ENCODE measurements at regions not wholly inside any gene's neighbourhood (a gene's known extent, or its start where the extent isn't known, plus 50 kb on each side); places are given as distances from the start of the nearest gene placed in this dataset.

GRCh38 chr12:126509572-126509971, 1444.3 kb downstream of the AACS start:
- Histone ChIP-seq H3K23ac (ENCODE audit: insufficient read length) (no peak overlapping the region), H2AFZ (ENCODE audit: low read length) (no peak overlapping the region), H2BK20ac (ENCODE audit: low read length) (no peak overlapping the region), H2BK5ac (ENCODE audit: low read depth, low read length) (no peak overlapping the region), H3K79me2 (ENCODE audit: control insufficient read depth in 1 of 2, insufficient read depth in 2 of 2, low read length in 2 of 2) (no peaks in the 10 kb centered on the region), H3K18ac (ENCODE audit: extremely low read depth, low read length) (no peak overlapping the region), H3K9me3 (ENCODE audit: insufficient read depth in 2 of 2, low read depth in 1 of 2, low read length in 1 of 2) (no peaks in the 10 kb centered on the region), H3K27me3 (replicated peaks in 1 of 4; ENCODE audit: control insufficient read depth in 3 of 4, extremely low read depth in 1 of 4, insufficient read depth in 3 of 4, low read length in 3 of 4) (no peaks in the 10 kb centered on the region), H3K4me2 (ENCODE audit: insufficient read depth in 1 of 2, low read depth in 2 of 2, low read length in 2 of 2) (no peak overlapping the region), H4K5ac (ENCODE audit: insufficient read length, low read depth, low read length) (no peak overlapping the region), H4K20me1 (replicated peaks in 1 of 2; ENCODE audit: control insufficient read depth in 1 of 2, insufficient read depth in 2 of 2, low read length in 2 of 2) (no peaks in the 10 kb centered on the region), H3K14ac (ENCODE audit: insufficient read length) (no peak overlapping the region), H3K4ac (replicated peaks; ENCODE audit: insufficient read length, low read depth, low read length) (no peak overlapping the region), H3K79me1 (ENCODE audit: low read depth, low read length) (no peaks in the 10 kb centered on the region), H4K91ac (replicated peaks; ENCODE audit: insufficient read length, low read length) (no peak overlapping the region), H3K4me3 (ENCODE audit: extremely low read depth in 1 of 4, insufficient read depth in 2 of 4, low read depth in 3 of 4, low read length in 4 of 4) (no peak overlapping the region), H4K8ac (ENCODE audit: extremely low read depth, insufficient read depth, low read length) (no peak overlapping the region), H2BK15ac (ENCODE audit: low read length) (no peak overlapping the region), H2BK12ac (ENCODE audit: low read depth, low read length) (no peak overlapping the region), H2AK5ac (ENCODE audit: low read depth, low read length) (no peak overlapping the region), H3K36me3 (ENCODE audit: control insufficient read depth in 2 of 4, insufficient read depth in 4 of 4, low read length in 3 of 4) (no peaks in the 10 kb centered on the region), H3K9ac (replicated peaks in 1 of 4; ENCODE audit: extremely low read depth in 1 of 4, low read depth in 3 of 4, low read length in 3 of 4) (no peak overlapping the region), H3K4me1 (replicated peaks in 1 of 4; ENCODE audit: control insufficient read depth in 3 of 4, insufficient read depth in 4 of 4, low read length in 3 of 4) (no peaks in the 10 kb centered on the region), H3K27ac (ENCODE audit: low read depth, low read length) (no peak overlapping the region), H3K23me2 (ENCODE audit: low read depth, low read length) (no peaks in the 10 kb centered on the region), H2BK120ac (replicated peaks; ENCODE audit: low read depth, low read length) (no peak overlapping the region), H3K56ac (replicated peaks; ENCODE audit: insufficient read length, low read depth, low read length) (no peak overlapping the region)
- ChIA-PET CTCF (ENCODE audit: partially characterized antibody) (no interaction called here), POLR2A (ENCODE audit: partially characterized antibody) (no interaction called here)
- 73% methylated on average over 4 of the region's 4 CpGs; no CpG with 5 or more reads in 1 of the 2 experiments for WGBS, 2 experiments (ENCODE audit: extremely low coverage in 1 of 2, insufficient coverage in 1 of 2, insufficient read length in 1 of 2, insufficient replicate concordance in 2 of 2, low coverage in 1 of 2, low lambda C conversion rate in 2 of 2, missing lambda C conversion rate in 1 of 2)
- TF ChIP-seq TEAD4 (IDR thresholded peaks at IDR 0.05; ENCODE audit: low read depth, low read length), result no peak
- no peak for TF ChIP-seq SAP30 (IDR thresholded peaks at IDR 0.05; ENCODE audit: insufficient read depth, insufficient replicate concordance, low read length)
- no peak for TF ChIP-seq BCL11A (IDR thresholded peaks at IDR 0.05; ENCODE audit: low read depth in 2 of 2, low read length in 2 of 2)
- TF ChIP-seq TAF7 (optimal IDR thresholded peaks at IDR 0.05; ENCODE audit: borderline replicate concordance, low read depth, low read length), result no peak
- TF ChIP-seq RNF2 (IDR thresholded peaks at IDR 0.05; ENCODE audit: borderline replicate concordance, low read depth, low read length, missing control alignments, poor library complexity, severe bottlenecking), result no peak
- TF ChIP-seq CTCF (IDR thresholded peaks at IDR 0.05; ENCODE audit: control extremely low read depth in 1 of 3, insufficient read depth in 1 of 3, low read depth in 1 of 3, low read length in 3 of 3), result no peak
- TF ChIP-seq BRCA1 (IDR thresholded peaks at IDR 0.05; ENCODE audit: low read depth, low read length), result no peak
- TF ChIP-seq SIN3A (conservative IDR thresholded peaks at IDR 0.05 in 1 of 2, IDR thresholded peaks at IDR 0.05 in 1 of 2; ENCODE audit: low read depth in 1 of 2, low read length in 2 of 2), result no peak
- TF ChIP-seq SIX5 (IDR thresholded peaks at IDR 0.05; ENCODE audit: low read depth, low read length), result no peak
- FAIRE-seq, result no peak
- DNase-seq (ENCODE audit: low read depth in 1 of 2, low spot score in 2 of 2), result no peak
